Small intestine (tissue), 7 donors: ENCODE measurements at regions not wholly inside any gene's neighbourhood (a gene's known extent, or its start where the extent isn't known, plus 50 kb on each side); places are given as distances from the start of the nearest gene placed in this dataset.

Source experiments
- DNase-seq, 2 donors: peaks; one replicate each; pipeline versions ENCODE4 v3.0.0 to v3.0.0-alpha.2; 2013
- FAIRE-seq: peaks from 2 replicates; lab custom pipeline; 2012; peaks lifted over from hg19 to GRCh38; lab: Jason Lieb, UNC
- H3K27ac ChIP-seq, 3 donors: one replicate each; pipeline ENCODE4 v1.5.1; 2013; ENCODE audit warnings: low read length in 2 of 3, mild to moderate bottlenecking in 2 of 3, control low read depth in 1 of 3, inconsistent platforms in 1 of 3, low read depth in 1 of 3, moderate library complexity in 1 of 3
- H3K27me3 ChIP-seq, 3 donors: one replicate each; pipeline ENCODE4 v1.6.1; 2013; ENCODE audit warnings: low read length in 3 of 3, inconsistent platforms in 1 of 3; ENCODE audit not compliant: control insufficient read depth in 3 of 3, insufficient read depth in 3 of 3
- H3K36me3 ChIP-seq, 3 donors: one replicate each; pipeline ENCODE4 v1.6.1; 2013; ENCODE audit warnings: low read length in 3 of 3, inconsistent platforms in 1 of 3, low read depth in 1 of 3, mild to moderate bottlenecking in 1 of 3, moderate library complexity in 1 of 3; ENCODE audit not compliant: control insufficient read depth in 3 of 3, insufficient read depth in 2 of 3
- H3K4me1 ChIP-seq, 3 donors: one replicate each; pipeline ENCODE4 v1.6.1; 2013; ENCODE audit warnings: low read length in 2 of 3, inconsistent platforms in 1 of 3, low read depth in 1 of 3, mild to moderate bottlenecking in 1 of 3, moderate library complexity in 1 of 3; ENCODE audit not compliant: control insufficient read depth in 3 of 3, insufficient read depth in 2 of 3
- H3K4me3 ChIP-seq, 3 donors: one replicate each; pipeline ENCODE4 v1.5.1; 2013; ENCODE audit warnings: low read length in 3 of 3, control low read depth in 1 of 3, inconsistent platforms in 1 of 3, low read depth in 1 of 3, mild to moderate bottlenecking in 1 of 3, moderate library complexity in 1 of 3
- H3K9me3 ChIP-seq, 2 donors: one replicate each; pipeline ENCODE4 v1.6.1; 2013; ENCODE audit warnings: low read depth in 1 of 2, low read length in 1 of 2; ENCODE audit not compliant: control insufficient read depth in 2 of 2, insufficient read depth in 1 of 2
- WGBS, 3 donors: extraction: QIAGEN DNeasy Blood & Tissue Kit; methylation state at CpG; one replicate each; pipeline ENCODE4 v1.1.7; 2013; 5-methylcytosine and 5-hydroxymethylcytosine counted together
- donor health status: healthy with polysubstance abuse.
- donor health status: control.
- donor health status: control.
- donor health status: Bipolar disorder and iron deficiency.
- donor health status: healthy.

DNA sequence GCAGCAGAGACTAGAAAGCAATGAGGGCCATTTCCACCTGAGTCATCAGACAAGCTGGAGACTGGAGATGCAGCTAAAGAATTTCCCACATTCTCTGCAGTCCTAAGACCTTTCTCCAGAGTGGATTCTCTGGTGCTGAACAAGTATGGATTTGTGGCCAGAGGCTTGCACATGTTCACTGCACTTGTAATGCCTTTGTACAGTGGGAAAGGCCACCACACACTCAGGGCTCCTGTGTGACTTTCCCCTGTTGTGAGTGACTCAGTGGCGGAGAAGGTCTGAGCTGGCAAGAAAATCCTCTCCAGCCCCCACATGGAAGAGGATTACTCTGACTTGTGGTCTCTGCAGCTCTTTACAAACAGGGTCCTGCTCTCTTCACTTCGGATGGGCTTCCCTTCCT is 192.3 kb downstream of the C6orf118 start:
- no peak for DNase-seq
- H3K9me3 ChIP-seq, result peaks cover 0 to 29% of the 10 kb centered on the region in 2 donors
- WGBS, 3 donors, result 69 to 79% (median 77%) methylated on average over 2 of the region's 2 CpGs
- FAIRE-seq, result no peak
- no peaks in the 10 kb centered on the region for H3K36me3 ChIP-seq
- H3K4me3 ChIP-seq, result no peak overlapping the region
- no peaks in the 10 kb centered on the region for H3K27me3 ChIP-seq
- H3K4me1 ChIP-seq, result no peaks in the 10 kb centered on the region
- H3K27ac ChIP-seq, result no peak overlapping the region

DNA sequence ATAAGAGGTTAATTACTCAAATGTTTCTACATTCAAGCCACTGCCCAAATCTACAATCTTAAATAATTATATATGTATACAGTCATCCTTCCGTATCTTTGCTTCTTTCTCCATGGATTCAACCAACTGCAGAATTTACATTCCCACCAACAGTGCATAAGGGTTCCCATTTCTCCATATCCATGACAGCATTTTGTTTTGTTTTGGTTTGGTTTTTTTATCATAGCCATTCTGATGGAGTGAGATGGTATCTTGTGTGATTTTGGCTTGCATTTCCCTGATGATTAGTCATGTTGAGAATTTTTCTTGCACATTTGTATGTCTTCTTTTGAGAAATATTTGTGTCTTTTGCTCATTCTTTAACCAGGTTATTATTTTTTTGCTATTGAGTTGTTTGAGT is 198.5 kb downstream of the C6orf118 start:
- no peaks in the 10 kb centered on the region for H3K27me3 ChIP-seq
- H3K27ac ChIP-seq, result no peak overlapping the region
- peaks cover 0 to 3% of the 10 kb centered on the region in 2 donors for H3K9me3 ChIP-seq
- H3K36me3 ChIP-seq, result no peaks in the 10 kb centered on the region
- H3K4me3 ChIP-seq, result no peak overlapping the region
- FAIRE-seq (no peak), DNase-seq (no peak)
- H3K4me1 ChIP-seq, result no peaks in the 10 kb centered on the region
- 74 to 100% (median 91%) methylated on average over 1 of the region's 1 CpG for WGBS, 3 donors

DNA sequence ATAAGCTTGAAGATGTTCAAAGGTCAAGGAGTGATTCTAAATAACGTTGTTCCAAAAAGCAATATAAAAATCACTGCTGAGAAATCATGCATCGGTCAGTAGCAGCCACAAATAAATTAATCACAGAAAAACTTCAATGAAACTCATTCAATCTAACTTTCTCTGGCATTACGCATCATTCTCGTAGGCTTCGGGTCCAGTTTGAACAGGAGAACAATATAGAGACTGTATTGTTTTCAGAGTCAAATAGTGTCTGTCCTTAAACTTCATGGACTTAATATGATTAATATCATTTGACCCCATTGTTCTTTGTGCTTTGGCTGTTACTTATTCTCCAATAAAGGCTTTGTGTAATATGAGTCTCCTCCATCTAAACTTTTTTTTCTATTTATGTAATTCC is 200.4 kb downstream of the C6orf118 start:
- H3K27ac ChIP-seq, result no peak overlapping the region
- H3K4me1 ChIP-seq, result no peaks in the 10 kb centered on the region
- H3K27me3 ChIP-seq, result no peaks in the 10 kb centered on the region
- H3K9me3 ChIP-seq, result no peaks in the 10 kb centered on the region
- FAIRE-seq (no peak), DNase-seq (no peak)
- no peaks in the 10 kb centered on the region for H3K36me3 ChIP-seq
- 75 to 82% (median 78%) methylated on average over 5 of the region's 5 CpGs for WGBS, 3 donors
- H3K4me3 ChIP-seq, result no peak overlapping the region

DNA sequence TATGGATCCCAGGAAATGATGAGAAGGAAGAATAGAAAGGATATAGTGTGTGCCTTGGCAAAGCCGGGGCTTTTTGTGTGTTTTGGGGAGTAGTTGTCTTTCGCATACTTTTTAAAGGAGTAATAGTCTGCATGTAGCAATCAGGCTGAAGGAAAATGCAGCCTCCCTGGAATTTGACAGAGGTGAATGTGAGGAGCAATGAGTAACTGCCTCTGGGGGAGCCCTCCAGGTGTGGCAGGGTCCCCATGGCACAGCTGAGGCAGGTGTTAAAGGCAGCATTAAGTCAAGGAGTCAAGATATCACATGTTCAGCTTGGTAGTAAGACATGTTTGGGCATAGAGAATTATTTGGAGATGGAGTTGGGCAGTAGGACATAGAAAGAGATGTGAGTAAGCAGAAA is 203.1 kb downstream of the C6orf118 start:
- Histone ChIP-seq H3K27ac (no peak overlapping the region), H3K4me3 (no peak overlapping the region), H3K27me3 (no peaks in the 10 kb centered on the region), H3K36me3 (no peaks in the 10 kb centered on the region), H3K9me3 (peaks cover 0 to 9% of the 10 kb centered on the region in 2 donors), H3K4me1 (no peaks in the 10 kb centered on the region)
- no peak for DNase-seq
- FAIRE-seq, result no peak
- WGBS, 3 donors, result 80 to 91% (median 88%) methylated on average over 2 of the region's 2 CpGs

GRCh38 chr6:165098165-165098564 is 211.2 kb downstream of the C6orf118 start:
- Histone ChIP-seq H3K4me1 (no peaks in the 10 kb centered on the region), H3K4me3 (no peak overlapping the region), H3K9me3 (peaks cover 0 to 32% of the 10 kb centered on the region in 2 donors), H3K27ac (no peak overlapping the region), H3K36me3 (no peaks in the 10 kb centered on the region), H3K27me3 (no peaks in the 10 kb centered on the region)
- DNase-seq, result no peak
- 63 to 85% (median 69%) methylated on average over 4 of the region's 4 CpGs for WGBS, 3 donors
- FAIRE-seq, result no peak

DNA sequence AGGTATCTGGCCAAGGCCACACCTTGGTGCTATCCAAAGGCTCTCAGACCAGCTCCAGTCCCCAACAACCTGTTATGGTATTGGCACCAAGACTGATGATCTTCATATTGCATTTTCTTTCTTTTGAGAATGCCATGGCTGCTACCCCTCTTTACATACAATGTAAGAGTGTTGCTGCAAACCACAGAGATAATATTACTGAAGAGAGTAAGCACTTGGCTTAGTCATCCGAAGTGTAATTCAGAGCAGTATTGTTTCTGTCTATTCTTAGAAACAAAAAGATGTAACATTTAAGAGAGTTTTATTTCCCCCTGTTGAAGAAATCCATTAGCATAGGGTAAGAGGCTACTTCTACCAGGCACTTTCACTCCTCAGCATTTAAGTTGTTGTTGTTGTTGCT is 212.5 kb downstream of the C6orf118 start:
- H3K27ac ChIP-seq, result no peak overlapping the region
- no peak for DNase-seq
- peaks cover 0 to 32% of the 10 kb centered on the region in 2 donors for H3K9me3 ChIP-seq
- 19 to 91% (median 50%) methylated on average over 1 of the region's 1 CpG for WGBS, 3 donors
- no peaks in the 10 kb centered on the region for H3K4me1 ChIP-seq
- no peak for FAIRE-seq
- H3K36me3 ChIP-seq, result no peaks in the 10 kb centered on the region
- no peaks in the 10 kb centered on the region for H3K27me3 ChIP-seq
- H3K4me3 ChIP-seq, result no peak overlapping the region

DNA sequence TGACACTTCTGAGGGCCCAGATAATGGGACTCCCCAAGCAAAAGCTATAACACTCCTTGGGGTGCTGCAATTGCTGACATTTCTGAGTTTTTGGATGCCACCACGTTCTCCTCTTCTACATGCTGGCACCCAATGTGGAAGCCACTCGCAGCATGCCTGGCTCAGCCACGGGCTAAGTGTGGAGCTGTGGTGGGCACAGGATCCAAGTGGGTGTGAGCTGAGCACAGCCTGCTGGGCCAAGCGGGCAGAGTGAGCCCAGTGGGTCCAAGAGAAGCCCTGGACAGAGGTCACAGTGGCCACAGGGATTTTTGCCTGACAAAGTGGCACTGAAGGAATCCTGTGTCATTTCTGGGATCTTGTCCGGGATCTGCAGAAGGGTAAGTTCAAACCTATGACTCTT is 213.2 kb downstream of the C6orf118 start:
- 74 to 81% (median 76%) methylated on average over 5 of the region's 5 CpGs for WGBS, 3 donors
- Histone ChIP-seq H3K27ac (no peak overlapping the region), H3K4me3 (no peak overlapping the region), H3K27me3 (no peaks in the 10 kb centered on the region), H3K9me3 (peaks cover 0 to 36% of the 10 kb centered on the region in 2 donors), H3K4me1 (no peaks in the 10 kb centered on the region), H3K36me3 (no peaks in the 10 kb centered on the region)
- DNase-seq (no peak), FAIRE-seq (no peak)

DNA sequence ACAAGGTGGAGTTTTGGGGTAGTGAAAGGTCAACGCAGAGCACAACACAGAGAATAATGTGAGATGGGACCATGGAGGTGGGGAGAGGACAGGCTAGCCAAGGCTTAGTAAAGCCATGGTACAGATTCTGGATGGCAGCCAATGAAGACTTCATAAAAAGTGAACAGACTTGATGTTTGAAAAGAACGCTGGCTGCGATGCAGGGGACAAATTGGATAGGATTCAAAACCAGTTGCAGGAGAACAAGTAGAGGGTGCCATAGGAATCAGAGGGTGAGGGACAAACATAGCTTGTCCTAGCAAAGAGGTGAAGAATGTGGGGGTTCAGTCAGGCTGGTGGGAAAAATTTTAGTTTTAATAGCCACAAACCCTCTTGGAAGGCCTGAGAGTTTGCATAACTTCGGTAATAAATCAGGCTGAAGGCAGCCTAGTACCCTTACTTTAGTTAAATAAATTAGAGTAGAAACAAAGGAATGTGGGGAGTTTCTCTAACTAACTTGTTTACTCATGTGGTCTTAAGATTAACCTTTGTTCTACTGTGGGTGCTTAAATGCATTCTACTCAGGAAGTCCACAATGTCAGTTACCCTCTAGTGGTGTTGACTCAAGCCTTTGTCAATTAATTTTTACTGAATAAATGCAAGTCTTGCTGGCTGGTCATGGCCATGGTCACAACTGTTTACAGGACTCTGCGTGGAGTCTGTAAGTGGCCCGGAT is 216.4 kb downstream of the C6orf118 start:
- no peak overlapping the region for H3K27ac ChIP-seq
- peaks cover 0 to 32% of the 10 kb centered on the region in 2 donors for H3K9me3 ChIP-seq
- H3K27me3 ChIP-seq, result no peaks in the 10 kb centered on the region
- H3K4me3 ChIP-seq, result no peak overlapping the region
- DNase-seq, result no peak
- 78 to 87% (median 86%) methylated on average over 6 of the region's 6 CpGs for WGBS, 3 donors
- H3K36me3 ChIP-seq, result no peaks in the 10 kb centered on the region
- H3K4me1 ChIP-seq, result no peaks in the 10 kb centered on the region
- FAIRE-seq, result no peak
